Heart left ventricle (tissue), 13 donors: ENCODE measurements at regions not wholly inside any gene's neighbourhood (a gene's known extent, or its start where the extent isn't known, plus 50 kb on each side); places are given as distances from the start of the nearest gene placed in this dataset.

Experiments
- POLR2A ChIP-seq, 2 donors: fragments of 450-650 bp; IDR thresholded peaks; one replicate each; pipeline ENCODE4 v1.6.1; 2017; ENCODE audit warnings: antibody characterized with exemption in 2 of 2, mild to moderate bottlenecking in 2 of 2, moderate library complexity in 2 of 2
- TF ChIP-seq, protein P1 (sequence below), 12 donors: fragments of 200-600 bp; sonication (generic) in 4 of 12; IDR thresholded peaks; one replicate each; pipeline versions ENCODE4 v1.5.0 to v1.8.0; 2018 to 2022; ENCODE audit warnings: antibody characterized with exemption in 12 of 12, mild to moderate bottlenecking in 5 of 12
- donor health status: ischemic (EF 13 %, LVEDD 7.1; RV severe dilation, severe dysfunction).
- donor health status: DM: no; HTN: yes; CAD: no.
- donor health status: DM: no; HTN: no; CAD: no.
- donor health status: ischemic (EF 25% LVEDD 6.9; RV normal size, moderate dysfunction).
- donor health status: ischemic (EF 25% LVEDD 5.7; RV mildly dilated, moderate dysfunction).
- donor health status: ischemic (EF 35%, LVEDD 5.7; RV mildly dilated, moderate dysfunction).
- donor health status: nonischemic (EF 11% LVEDD 7.7; RV severe dilation, severe dysfunction).
- donor health status: DM: yes; HTN: yes; CAD: no.
- donor health status: PGD.
- donor health status: ischemic (EF 29% LVEDD 5.4; RV normal size, mild dysfunction).
- donor health status: nonischemic (EF 23%, LVEDD 6.1; RV moderate dilation, normal function).

DNA sequence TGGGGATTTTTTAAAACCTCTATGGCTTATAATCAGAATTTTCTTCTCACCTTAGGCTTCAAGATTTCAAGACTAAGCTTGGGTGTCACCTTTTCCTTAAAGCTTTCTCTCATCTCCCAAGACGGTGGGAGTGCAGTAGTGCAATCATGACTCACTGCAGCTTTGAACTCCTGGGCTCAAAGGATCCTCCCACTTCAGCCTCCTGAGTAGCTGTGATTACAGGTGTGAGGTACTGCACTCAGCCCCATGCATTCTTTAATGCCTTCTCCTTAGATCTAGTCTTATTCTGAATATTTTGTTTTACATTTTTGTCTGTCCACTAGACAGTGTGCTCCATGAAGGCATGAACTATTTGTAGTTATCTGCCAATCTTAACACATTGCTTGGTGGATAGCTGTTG, 55.7 kb upstream of the FAT3 start:
- TF ChIP-seq, protein P1, sequence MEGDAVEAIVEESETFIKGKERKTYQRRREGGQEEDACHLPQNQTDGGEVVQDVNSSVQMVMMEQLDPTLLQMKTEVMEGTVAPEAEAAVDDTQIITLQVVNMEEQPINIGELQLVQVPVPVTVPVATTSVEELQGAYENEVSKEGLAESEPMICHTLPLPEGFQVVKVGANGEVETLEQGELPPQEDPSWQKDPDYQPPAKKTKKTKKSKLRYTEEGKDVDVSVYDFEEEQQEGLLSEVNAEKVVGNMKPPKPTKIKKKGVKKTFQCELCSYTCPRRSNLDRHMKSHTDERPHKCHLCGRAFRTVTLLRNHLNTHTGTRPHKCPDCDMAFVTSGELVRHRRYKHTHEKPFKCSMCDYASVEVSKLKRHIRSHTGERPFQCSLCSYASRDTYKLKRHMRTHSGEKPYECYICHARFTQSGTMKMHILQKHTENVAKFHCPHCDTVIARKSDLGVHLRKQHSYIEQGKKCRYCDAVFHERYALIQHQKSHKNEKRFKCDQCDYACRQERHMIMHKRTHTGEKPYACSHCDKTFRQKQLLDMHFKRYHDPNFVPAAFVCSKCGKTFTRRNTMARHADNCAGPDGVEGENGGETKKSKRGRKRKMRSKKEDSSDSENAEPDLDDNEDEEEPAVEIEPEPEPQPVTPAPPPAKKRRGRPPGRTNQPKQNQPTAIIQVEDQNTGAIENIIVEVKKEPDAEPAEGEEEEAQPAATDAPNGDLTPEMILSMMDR (IDR thresholded peaks at IDR 0.05), result no peak
- TF ChIP-seq POLR2A (IDR thresholded peaks at IDR 0.05), result no peak
